GM23338 (cell line): ENCODE measurements at regions not wholly inside any gene's neighbourhood (a gene's known extent, or its start where the extent isn't known, plus 50 kb on each side); places are given as distances from the start of the nearest gene placed in this dataset.

Experiments used
- ATAC-seq: fragments of 200-7000 bp; cut with Tn5 transposase; 3 replicates; pipeline ENCODE4 v1.9.1; 2020
- DNase-seq: peaks from one replicate; pipeline ENCODE4 v3.0.0-alpha.2; 2015; ENCODE audit warnings: low spot score
- H2AFZ ChIP-seq: fragments of 200-600 bp; sonication (generic); 2 replicates; pipeline ENCODE4 v1.8.0; 2016; ENCODE audit warnings: antibody characterized with exemption, mild to moderate bottlenecking, moderate library complexity
- H3F3A ChIP-seq: fragments of 200-600 bp; sonication (generic); replicated peaks from 2 replicates; pipeline ENCODE4 v1.8.0; 2017; ENCODE audit warnings: antibody characterized with exemption, mixed run types, low read depth
- H3K27ac ChIP-seq: fragments of 200-600 bp; sonication (generic); 2 replicates; pipeline ENCODE4 v1.6.1; 2016; ENCODE audit warnings: low read depth
- H3K27me3 ChIP-seq: fragments of 200-600 bp; sonication (generic); 2 replicates; pipeline ENCODE4 v1.8.0; 2016; ENCODE audit warnings: mild to moderate bottlenecking, mixed run types, moderate library complexity; ENCODE audit not compliant: insufficient read depth
- H3K36me3 ChIP-seq: fragments of 200-600 bp; sonication (generic); 2 replicates; pipeline ENCODE4 v1.8.0; 2016; ENCODE audit warnings: mild to moderate bottlenecking; ENCODE audit not compliant: insufficient read depth
- H3K4me1 ChIP-seq: fragments of 200-600 bp; sonication (generic); 2 replicates; pipeline ENCODE4 v1.8.0; 2016; ENCODE audit warnings: mild to moderate bottlenecking, moderate library complexity; ENCODE audit not compliant: insufficient read depth
- H3K4me2 ChIP-seq: fragments of 200-600 bp; sonication (generic); 2 replicates; pipeline ENCODE4 v1.7.1; 2017; ENCODE audit warnings: mixed run types
- H3K4me3 ChIP-seq: fragments of 200-600 bp; sonication (generic); 2 replicates; pipeline ENCODE4 v1.6.1; 2016; ENCODE audit warnings: mixed run types
- H3K79me2 ChIP-seq: fragments of 200-600 bp; sonication (generic); replicated peaks from 2 replicates; pipeline ENCODE4 v1.8.0; 2017; ENCODE audit warnings: mild to moderate bottlenecking; ENCODE audit not compliant: insufficient read depth
- H3K9me2 ChIP-seq: fragments of 200-600 bp; sonication (generic); 2 replicates; pipeline ENCODE4 v1.8.0; 2017; ENCODE audit not compliant: insufficient read depth
- H4K20me1 ChIP-seq: fragments of 200-600 bp; sonication (generic); replicated peaks from 2 replicates; pipeline ENCODE4 v1.8.0; 2017; ENCODE audit warnings: mild to moderate bottlenecking; ENCODE audit not compliant: insufficient read depth
- H3K27ac Mint-ChIP-seq: 2 replicates; pipeline ENCODE4 v1.8.0; 2020; ENCODE audit warnings: inconsistent platforms, mild to moderate bottlenecking, moderate library complexity, mixed read lengths
- H3K27me3 Mint-ChIP-seq: 3 replicates; pipeline ENCODE4 v1.8.0; 2022; ENCODE audit warnings: low read depth, mild to moderate bottlenecking, moderate library complexity, mixed read lengths, inconsistent platforms; ENCODE audit not compliant: insufficient read depth, poor library complexity
- H3K36me3 Mint-ChIP-seq: 3 replicates; pipeline ENCODE4 v1.8.0; 2021; ENCODE audit warnings: low read depth, mild to moderate bottlenecking, inconsistent platforms, moderate library complexity, mixed read lengths
- H3K4me1 Mint-ChIP-seq: 3 replicates; pipeline ENCODE4 v1.8.0; 2020; ENCODE audit warnings: mild to moderate bottlenecking, inconsistent platforms, mixed read lengths
- H3K4me3 Mint-ChIP-seq: 3 replicates; pipeline ENCODE4 v1.8.0; 2021; ENCODE audit warnings: moderate library complexity, mild to moderate bottlenecking, inconsistent platforms, mixed read lengths
- H3K9me3 Mint-ChIP-seq: 3 replicates; pipeline ENCODE4 v1.8.0; 2020; ENCODE audit warnings: moderate library complexity, mild to moderate bottlenecking, inconsistent platforms, mixed read lengths
- CREB1 ChIP-seq: fragments of 250-450 bp; sonication (Bioruptor Pico); IDR thresholded peaks from 2 replicates; pipeline ENCODE4 v1.5.0; 2020; ENCODE audit warnings: low read depth, mild to moderate bottlenecking, moderate library complexity
- ETS1 ChIP-seq: IDR thresholded peaks from 2 replicates; pipeline ENCODE4 v1.6.1; 2016; ENCODE audit warnings: antibody characterized with exemption
- EZH2 ChIP-seq: fragments of 200-600 bp; sonication (generic); IDR thresholded peaks from one replicate; pipeline ENCODE4 v1.8.0; 2017; ENCODE audit warnings: antibody characterized with exemption, mild to moderate bottlenecking, low read depth; ENCODE audit not compliant: unreplicated experiment
- JUNB ChIP-seq: IDR thresholded peaks from one replicate; pipeline ENCODE4 v1.6.1; 2016; ENCODE audit warnings: antibody characterized with exemption; ENCODE audit not compliant: unreplicated experiment
- REST ChIP-seq: IDR thresholded peaks from one replicate; pipeline ENCODE4 v1.6.1; 2018; ENCODE audit warnings: antibody characterized with exemption; ENCODE audit not compliant: unreplicated experiment
- STAT1 ChIP-seq: IDR thresholded peaks from one replicate; pipeline ENCODE4 v1.6.1; 2016; ENCODE audit warnings: antibody characterized with exemption; ENCODE audit not compliant: unreplicated experiment
- ZNF331 ChIP-seq: fragments of 250-450 bp; sonication (Bioruptor Pico); IDR thresholded peaks from 2 replicates; pipeline ENCODE4 v1.5.0; 2020; ENCODE audit warnings: low read depth, mild to moderate bottlenecking, moderate library complexity
- ZNF462 ChIP-seq: fragments of 250-450 bp; sonication (Bioruptor Pico); IDR thresholded peaks from 2 replicates; pipeline ENCODE4 v1.5.0; 2020; ENCODE audit warnings: mild to moderate bottlenecking, moderate library complexity

GRCh38 chr16:63037761-63038396, 1001.6 kb upstream of the CDH8 start:
- Mint-ChIP-seq H3K27me3 (no peaks in the 10 kb centered on the region), H3K27ac (no peak overlapping the region)
- peaks cover 12% of the 10 kb centered on the region for H3K4me1 ChIP-seq

More at GRCh38 chr16:63037761-63038396, 1001.6 kb upstream of the CDH8 start:
- TF ChIP-seq REST = no peak
- no peak for TF ChIP-seq ZNF462 (CRISPR knock-in tag)
- TF ChIP-seq EZH2 = no peak
- TF ChIP-seq CREB1 = no peak
- TF ChIP-seq STAT1 = no peak
- no peak for TF ChIP-seq JUNB
- no peak for TF ChIP-seq ETS1
- no peak for TF ChIP-seq ZNF331 (CRISPR knock-in tag)
- H3K36me3 Mint-ChIP-seq = no peaks in the 10 kb centered on the region
- peaks cover 21% of the 10 kb centered on the region for H3K4me1 Mint-ChIP-seq
- H4K20me1 ChIP-seq = no peaks in the 10 kb centered on the region
- DNase-seq = no peak
- H3K9me3 Mint-ChIP-seq = no peaks in the 10 kb centered on the region
- H3K4me3 Mint-ChIP-seq = no peak overlapping the region
- no peaks in the 10 kb centered on the region for H3K36me3 ChIP-seq
- H3K79me2 ChIP-seq = no peaks in the 10 kb centered on the region
- 0 out of 2 replicates have a peak, but pooled peaks cover 11% of the 10 kb centered on the region for H3K9me2 ChIP-seq
- no peak overlapping the region for H3K27ac ChIP-seq
- no peak overlapping the region for H3K4me3 ChIP-seq
- ATAC-seq = no peak
- no peaks in the 10 kb centered on the region for H3F3A ChIP-seq
- no peak overlapping the region for H2AFZ ChIP-seq
- no peak overlapping the region for H3K4me2 ChIP-seq
- H3K27me3 ChIP-seq = no peaks in the 10 kb centered on the region
